GM21786 (cell line): ENCODE measurements at regions not wholly inside any gene's neighbourhood (a gene's known extent, or its start where the extent isn't known, plus 50 kb on each side); places are given as distances from the start of the nearest gene placed in this dataset.
"Not testable (repeated sequence)": the region's sequence is repeated elsewhere in the genome, so short reads cannot be mapped to it uniquely, and the experiment has no call there.

Experiments
- ATAC-seq: cut with Tn5 transposase; IDR thresholded peaks from one replicate; pipeline ENCODE4 v1.9.1; 2021; ENCODE audit not compliant: unreplicated experiment

DNA sequence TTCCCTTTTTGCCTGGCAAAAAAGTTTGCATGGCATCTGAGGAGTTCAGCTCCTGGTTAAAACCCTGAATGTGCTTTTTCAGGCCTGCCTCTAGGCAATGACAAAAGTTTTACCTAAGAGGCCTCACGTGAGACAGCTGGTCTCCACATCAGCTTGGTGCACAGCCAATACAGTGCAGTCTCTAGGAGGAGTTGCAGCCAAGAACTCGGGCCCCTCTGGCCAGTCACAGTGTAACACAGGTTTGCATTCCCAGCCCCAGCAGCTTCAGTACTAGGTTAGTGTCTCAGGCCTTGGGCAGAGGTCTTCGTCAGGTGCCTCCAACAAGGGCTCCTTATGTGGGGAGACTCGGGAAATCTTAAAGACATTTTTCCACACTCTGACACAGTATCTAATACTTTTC, 771.7 kb downstream of the SORCS1 start:
- ATAC-seq, result no peak

DNA sequence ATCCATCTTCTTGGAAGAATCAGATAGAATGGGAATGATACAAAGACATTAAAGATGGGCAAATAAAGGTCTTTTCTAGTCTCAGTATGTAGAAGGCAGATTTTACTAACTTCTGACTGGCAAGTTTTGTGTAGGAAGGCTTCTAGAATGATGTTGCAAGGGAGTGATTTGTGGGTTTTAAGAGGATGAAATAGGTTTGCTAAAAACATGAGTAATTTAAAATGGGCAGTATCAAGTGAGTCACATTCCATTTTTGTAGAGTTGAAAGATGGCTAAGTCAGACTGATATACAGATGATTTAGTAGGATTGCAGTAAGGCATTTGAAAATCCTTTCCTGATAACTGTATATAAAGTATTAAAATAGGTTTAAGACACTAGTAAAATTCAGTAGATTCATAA, 777.4 kb downstream of the SORCS1 start:
- ATAC-seq, result no peak

DNA sequence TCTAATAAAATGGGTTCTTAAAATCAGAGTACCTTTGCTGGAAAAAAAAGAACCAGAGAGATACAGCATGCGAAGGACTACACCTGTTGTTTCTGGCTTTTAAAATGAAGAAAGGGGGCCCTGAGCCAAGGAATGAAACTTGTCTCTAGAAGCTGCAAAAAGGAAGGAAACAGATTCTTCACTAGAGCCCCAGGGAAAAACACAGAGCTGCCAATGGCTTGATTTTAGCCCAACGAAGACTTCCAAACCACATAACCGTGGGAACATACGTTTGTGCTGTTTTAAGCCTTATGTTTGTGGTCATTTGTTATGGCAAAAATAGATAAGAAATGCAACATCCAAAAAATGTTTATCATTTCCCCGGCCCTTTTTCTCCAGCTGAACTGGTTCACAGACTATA, 780.0 kb downstream of the SORCS1 start:
- no peak for ATAC-seq

DNA sequence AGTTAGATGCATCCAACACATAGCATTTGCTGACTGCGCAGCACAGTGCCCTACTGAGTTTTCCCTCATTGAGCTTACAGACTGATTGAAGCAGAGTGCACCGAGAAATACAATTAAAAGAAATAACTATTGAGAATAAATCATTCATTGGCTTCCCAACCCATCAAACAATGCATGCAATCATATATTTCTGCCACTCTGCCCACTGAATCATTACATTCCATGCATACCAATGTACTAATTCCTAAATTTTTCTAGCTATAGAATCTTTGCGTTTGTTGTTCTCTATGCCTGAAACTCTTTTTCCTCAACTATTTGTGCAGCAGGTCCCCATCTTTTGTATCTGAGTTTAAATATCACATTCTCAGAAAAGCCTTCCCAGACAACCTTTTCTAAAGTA, 783.8 kb downstream of the SORCS1 start:
- no peak for ATAC-seq

DNA sequence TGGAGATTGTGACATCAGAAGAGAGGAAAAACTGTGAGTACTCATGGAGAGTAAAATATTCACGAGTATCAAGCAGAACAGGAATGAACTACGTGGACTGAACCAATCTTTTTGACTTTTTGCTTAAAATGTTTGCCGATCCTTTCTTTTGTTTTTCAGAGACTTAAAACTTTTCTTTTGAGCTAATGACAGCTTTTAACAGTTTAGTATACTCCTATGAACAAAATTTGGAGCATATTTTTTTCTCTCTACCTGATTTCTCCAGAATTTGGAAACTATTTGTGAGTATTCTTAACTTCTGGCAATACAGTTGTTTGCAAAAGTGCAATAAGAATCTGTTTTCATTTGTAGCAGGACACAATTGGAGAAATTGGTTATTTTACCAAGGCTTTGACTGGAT, 786.3 kb downstream of the SORCS1 start:
- no peak for ATAC-seq

DNA sequence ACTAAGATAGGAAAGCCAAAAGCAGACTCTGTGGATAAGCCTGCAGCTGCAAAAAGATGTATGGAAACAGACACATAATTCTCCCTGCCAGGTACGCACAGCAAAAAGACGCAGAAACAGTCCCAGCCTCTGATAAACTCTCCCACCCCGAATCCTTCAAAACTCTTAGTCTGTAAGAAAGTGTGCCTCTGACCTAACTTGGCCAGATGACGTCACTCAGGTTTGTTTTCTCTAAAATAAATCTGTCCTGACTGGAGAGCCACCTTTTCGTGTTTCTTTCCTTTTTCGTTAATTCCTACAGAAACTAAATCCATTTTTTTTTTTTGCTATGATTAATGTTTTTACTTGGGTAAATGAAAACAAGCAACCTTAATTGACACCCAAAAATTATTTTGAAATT, 793.8 kb downstream of the SORCS1 start:
- no peak for ATAC-seq

DNA sequence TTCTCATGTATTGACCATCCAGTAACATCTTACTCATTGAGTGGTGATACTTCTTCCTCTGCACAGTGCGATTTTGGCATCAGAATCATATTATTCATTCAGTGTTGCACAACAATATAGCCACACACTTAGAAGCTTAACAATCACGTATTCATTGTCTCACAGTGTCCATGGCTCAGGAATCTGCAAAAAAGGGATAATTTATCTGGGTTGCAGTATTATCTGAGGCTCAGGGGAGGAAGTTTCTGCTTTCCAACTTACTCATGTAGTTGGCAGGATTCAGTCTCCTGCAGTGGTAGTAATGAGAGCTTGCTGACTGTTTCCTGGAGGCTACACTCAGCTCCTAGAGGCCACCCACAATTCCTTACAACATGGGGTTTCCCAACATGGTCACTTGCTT, 803.6 kb downstream of the SORCS1 start:
- ATAC-seq, result no peak

DNA sequence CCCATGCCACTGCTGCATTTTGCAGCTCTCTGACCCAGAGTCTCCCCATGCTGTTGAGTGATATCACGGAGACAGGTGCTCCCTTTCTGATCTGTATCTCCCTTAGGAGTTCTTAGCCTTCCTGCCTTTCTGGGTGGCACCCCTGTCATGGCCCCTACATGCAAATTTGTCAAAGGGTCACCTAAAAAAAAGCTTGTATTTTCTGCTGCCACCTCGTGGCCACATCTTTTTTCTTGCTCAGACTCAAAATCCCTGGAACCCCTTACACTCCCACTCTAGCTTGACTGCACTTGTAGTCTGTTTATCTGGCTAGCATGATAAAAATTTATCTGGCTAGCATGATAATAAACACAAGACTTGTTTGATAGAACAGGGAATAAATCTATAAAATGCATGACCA, 809.1 kb downstream of the SORCS1 start:
- ATAC-seq, result no peak

DNA sequence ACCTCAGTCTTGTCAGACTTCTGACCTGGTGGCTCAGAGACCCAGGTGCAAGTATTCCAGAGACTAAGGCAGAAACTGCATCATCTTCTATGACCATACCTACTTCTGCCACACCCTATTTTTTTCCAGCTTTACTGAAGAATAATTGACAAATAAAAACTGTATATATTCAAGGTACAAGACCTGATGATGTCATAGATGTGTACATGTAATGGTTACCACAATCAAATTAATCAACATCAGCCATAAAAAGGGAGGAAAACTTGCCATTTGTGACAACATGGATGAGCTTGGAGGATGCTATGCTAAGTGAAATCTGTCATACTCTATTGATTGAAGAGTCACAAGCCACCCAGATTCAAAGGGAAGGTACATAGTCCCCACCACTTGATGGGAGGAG, 815.6 kb downstream of the SORCS1 start:
- no peak for ATAC-seq

DNA sequence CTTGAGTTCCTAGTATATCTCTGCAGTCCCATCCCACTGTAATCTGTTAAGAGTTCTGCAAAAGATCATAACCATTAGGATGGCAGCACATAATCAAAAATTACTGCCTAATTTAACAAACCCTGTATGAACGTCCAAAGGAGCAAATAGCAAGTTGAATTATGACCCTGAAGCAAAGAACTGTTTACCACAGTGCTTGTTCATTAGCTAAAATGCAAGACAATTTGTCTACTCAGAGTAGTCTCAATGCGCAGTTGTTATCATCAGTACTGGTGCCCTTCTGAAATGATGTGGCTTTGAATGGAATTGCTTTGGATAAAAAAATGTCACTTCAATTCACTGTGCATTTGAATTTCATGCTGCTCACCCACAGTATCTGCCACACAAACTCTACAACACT, 817.0 kb downstream of the SORCS1 start:
- ATAC-seq, result no peak

DNA sequence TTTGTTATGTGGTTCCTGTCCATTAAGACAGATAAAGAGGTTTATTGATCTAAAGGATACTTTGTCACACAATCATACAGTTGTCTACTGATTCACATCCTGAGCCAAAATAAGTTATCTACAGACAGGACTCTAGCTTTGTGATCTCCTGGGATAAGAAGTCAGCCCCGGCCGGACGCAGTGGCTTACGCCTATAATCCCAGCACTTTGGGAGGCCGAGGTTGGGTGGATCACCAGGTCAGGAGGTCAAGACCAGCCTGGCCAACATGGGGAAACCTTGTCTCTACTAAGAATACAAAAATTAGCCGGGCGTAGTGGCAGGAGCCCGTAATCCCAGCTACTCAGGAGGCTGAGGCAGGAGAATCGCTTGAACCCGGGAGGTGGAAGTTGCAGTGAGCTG, 821.0 kb downstream of the SORCS1 start:
- ATAC-seq, result not testable (repeated sequence)

DNA sequence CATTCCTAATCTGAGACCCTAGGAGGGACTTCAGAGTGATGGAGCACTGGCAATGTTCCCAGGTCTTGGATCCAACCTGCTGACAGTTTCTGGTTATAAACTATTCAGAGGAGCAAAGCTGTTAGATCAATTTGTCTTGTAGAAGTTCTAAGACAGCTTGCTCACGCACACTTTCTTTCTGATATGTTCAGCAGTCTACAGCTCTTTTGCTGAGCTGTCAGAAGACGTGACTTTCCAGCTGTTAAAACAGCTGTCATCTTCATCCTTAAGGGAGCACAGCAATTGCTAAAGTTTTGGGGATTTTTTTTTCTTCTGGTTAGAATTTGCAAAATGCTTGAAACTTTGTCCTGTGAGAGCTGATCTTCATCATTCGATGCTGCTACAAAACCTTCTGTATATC, 823.1 kb downstream of the SORCS1 start:
- no peak for ATAC-seq

DNA sequence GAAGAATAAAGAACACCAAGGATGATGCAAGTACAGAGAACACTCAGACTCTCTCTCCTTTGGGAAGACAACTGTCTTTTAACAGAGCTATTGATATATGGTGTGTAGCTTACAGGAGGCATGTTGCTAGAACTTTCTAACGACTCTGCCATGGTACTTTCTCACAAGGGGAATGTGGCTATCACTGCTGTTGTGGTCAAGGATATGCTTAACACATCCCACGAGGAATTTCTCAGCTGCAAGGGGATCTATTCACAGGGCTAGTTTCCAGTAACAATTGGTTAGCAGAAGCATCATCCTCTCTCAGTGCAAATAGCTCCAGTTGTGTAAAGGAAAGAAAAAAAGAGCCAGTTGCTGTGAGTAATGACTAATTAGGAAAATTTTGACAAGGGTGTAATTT, 826.0 kb downstream of the SORCS1 start:
- no peak for ATAC-seq

DNA sequence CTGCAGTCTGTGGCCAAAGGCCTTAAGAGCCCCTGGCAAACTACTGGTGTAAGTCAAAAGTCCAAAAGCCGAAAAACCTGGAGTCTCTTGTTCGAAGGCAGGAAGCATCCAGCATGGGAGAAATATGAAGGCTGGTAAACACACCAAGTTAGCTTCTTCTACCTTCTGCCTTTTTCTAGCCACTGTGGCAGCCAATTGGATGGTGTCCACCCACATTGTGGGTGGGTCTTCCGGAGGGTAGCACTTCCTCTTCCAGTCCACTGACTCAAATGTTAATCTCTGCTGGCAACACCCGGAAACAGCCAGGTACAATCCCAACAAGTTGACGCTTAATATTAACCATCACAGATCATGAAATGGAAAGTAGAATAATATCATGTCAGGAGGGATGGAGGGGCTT, 827.6 kb downstream of the SORCS1 start:
- ATAC-seq, result no peak

DNA sequence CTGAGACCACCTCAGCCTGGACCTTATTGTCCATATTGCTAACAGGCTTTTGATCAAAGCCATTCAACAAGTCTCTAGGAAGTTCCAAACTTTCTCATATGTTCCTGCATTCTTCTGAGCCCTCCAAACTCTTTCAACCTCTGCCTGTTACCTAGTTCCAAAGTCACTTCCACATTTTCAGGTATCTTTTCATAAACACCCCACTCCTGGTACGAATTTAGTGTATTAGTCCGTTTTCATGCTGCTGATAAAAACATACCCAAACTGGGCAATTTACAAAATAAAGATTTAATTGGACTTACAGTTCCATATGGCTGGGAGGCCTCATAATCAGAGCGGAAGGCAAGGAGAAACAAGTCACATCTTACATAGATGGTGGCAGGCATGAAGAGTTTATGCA, 836.8 kb downstream of the SORCS1 start:
- no peak for ATAC-seq

DNA sequence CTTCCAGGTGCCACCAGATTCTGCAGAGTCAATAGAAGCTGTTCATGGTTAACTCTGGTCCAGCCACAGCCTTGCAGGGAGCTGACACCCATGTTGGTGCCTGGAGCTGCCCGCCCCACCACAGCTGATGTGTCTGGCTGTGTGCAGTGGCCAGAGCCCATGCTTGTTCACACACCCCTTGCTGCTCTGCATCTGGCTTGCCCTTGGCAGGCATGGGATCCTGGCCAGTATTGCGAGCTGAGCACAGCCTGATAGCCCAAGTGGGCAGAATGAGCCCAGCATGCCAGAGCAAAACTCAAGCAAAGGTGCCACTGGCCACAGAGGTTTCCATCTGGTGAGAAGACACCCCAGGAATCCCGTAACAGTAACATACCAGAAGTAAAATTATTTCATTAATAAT, 843.6 kb downstream of the SORCS1 start:
- no peak for ATAC-seq

DNA sequence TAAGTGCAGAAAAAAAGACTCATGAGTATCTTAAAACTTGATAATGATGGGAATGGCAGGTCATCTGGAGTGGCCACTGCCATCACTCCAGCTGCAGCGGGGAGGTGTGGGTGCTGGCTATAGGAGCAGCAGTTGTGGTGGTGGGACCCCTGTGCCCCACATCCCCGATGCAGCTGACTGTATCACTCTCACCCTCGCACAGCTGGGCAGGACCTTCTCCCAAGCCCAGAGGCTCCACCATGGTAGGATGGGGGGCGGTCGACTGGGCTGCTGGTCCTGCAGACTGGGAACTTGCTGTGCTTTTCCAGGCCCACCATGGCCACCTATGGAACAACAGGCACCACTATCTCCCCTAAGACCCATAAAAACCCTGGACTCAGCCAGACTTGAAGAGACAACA, 844.4 kb downstream of the SORCS1 start:
- no peak for ATAC-seq

DNA sequence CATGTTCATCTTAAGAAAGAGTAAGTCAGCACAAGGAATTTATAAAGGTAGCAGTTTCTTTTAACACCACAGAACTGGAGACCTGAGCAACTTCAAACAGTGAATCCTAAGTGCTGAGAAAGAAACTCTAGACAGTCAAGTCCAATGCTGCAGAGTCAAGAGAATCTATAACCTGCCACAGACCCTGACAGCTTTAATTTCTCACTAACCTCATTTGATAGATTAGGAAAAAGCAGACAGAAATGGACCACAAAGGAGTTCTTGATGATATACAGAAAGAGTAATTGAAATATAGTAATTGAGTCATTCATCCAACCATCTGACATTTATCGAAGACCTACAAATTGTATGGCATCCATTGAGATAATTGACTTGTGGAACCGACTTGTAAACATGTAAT, 847.0 kb downstream of the SORCS1 start:
- no peak for ATAC-seq

DNA sequence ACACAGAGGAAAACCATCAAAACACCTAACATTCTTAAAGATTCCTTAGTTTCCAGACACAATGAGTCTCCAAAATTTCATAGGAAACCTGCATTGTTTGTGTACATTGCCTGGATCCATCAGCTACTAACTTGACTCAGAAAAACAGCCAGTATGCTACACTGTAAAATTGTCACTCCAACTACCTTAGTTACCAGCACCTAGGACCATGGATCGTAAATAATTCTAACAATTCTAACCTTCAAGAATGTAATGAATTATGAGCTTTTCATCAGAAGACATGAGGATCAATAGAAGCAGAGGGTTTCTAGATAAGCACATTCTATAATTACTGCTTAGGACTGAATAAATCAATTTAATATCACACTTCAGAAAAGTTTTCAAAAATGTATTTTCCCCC, 851.5 kb downstream of the SORCS1 start:
- ATAC-seq, result no peak

DNA sequence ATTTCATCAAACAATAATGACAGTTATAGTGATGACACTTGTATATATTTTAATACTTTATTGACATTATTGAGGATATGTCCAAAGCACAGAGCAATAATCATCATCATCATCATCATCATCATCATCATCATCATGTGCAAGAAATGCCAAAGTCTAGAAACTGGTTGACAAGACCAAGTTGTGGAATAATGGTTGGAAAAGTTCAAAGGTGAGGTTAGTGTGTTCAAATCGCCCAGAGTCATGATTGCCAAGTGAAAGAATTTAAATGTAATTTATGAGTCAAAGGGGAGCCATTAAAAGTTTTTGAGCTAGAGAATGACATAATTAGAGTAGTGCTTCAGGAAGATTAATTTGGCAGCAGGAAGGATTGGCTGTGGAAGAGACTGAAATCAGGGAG, 852.4 kb downstream of the SORCS1 start:
- ATAC-seq, result no peak

DNA sequence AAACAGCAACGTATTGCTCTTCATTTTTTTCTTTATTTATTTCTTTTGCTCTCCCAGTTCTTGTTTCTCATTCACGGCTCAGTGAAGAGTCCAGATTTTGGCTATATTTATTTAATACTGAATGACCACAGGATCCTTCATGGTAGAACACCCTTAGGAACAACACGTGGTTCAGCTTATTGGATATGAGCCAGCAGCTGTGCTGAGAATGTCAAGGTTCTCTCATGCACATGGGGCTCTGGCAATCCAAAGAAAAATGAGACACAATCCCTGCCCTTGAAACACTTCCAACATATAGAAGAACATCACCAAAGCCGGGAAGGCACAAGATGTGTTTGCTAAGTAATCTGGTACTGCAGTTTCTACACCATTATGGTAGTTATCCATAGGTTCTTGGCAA, 852.9 kb downstream of the SORCS1 start:
- no peak for ATAC-seq

DNA sequence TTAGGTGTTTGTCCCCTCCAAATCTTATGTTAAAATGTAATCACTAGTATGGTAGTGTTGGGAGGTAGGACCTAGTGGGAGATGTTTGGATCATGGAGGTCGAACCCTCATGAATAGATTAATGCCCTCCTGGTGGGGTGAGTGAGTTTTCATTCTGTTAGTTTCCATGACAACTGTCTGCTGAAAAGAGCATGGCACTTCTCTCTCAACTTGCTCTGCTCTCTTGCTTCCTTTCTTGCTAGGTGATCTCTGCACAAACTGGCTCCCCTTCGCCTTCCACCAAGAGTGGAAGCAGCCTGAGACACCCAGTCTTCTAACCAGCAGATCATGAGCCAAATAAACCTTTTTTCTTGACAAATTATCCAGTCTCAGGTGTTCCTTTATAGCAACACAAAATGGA, 853.9 kb downstream of the SORCS1 start:
- ATAC-seq, result no peak

DNA sequence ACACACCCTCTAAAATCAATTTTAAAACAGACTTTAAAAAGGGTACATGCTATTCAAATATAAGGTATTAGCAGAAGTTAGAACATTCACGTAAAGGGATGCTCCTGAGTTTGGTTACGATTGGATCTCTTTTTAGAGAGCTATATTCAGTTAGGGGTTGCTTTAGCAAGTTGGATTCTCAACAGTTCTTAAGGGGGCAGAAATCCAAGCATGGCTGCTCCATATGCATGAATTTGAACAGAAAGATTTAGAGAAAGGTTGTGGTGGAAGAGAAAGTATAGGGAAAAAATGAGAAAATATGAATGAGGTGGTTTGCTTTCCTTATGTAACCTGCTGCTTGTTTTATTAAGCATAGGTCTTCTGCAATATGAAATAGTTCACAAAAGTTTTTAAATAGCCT, 855.1 kb downstream of the SORCS1 start:
- ATAC-seq, result no peak

DNA sequence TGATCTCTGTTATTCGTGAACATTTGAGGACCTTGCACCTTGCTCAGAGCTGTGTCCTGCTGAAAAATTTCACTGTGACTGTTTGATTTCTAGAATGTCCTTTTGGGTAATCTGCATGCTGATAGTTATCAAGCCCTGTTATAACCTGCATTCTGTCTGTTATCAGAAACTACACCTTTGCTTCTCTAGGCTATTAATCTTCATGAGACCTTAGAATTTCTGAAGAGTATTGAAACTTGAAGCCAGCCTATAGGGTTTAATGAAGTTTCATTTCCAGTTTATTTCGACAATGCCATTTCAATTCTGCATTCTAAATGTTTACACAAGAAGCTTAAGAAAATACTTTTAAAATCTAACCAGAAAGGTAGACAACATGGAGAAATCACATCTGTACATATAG, 856.2 kb downstream of the SORCS1 start:
- no peak for ATAC-seq
